Transverse colon (tissue), 4 donors: ENCODE measurements at regions not wholly inside any gene's neighbourhood (a gene's known extent, or its start where the extent isn't known, plus 50 kb on each side); places are given as distances from the start of the nearest gene placed in this dataset.

ENCODE experiments used
- CTCF ChIP-seq, 5 experiments: fragments of 200-600 bp in 3 of 5; fragments of 450-650 bp in 2 of 5; sonication (generic) in 3 of 5; IDR thresholded peaks; 1 replicate in 2 of 5; 2 replicates in 3 of 5; pipeline ENCODE4 v1.5.1; 2016 to 2017; ENCODE audit warnings: antibody characterized with exemption in 5 of 5, inconsistent platforms in 3 of 5, mild to moderate bottlenecking in 2 of 5, moderate library complexity in 1 of 5
- POLR2A ChIP-seq: fragments of 450-650 bp; IDR thresholded peaks from one replicate; pipeline ENCODE4 v1.6.1; 2016; ENCODE audit warnings: antibody characterized with exemption, mild to moderate bottlenecking, moderate library complexity
- POLR2AphosphoS5 ChIP-seq, 3 donors: sonication (generic); formaldehyde crosslinking; IDR thresholded peaks; one replicate each; pipeline ENCODE4 v1.6.1; 2016; ENCODE audit warnings: antibody characterized with exemption in 3 of 3

DNA sequence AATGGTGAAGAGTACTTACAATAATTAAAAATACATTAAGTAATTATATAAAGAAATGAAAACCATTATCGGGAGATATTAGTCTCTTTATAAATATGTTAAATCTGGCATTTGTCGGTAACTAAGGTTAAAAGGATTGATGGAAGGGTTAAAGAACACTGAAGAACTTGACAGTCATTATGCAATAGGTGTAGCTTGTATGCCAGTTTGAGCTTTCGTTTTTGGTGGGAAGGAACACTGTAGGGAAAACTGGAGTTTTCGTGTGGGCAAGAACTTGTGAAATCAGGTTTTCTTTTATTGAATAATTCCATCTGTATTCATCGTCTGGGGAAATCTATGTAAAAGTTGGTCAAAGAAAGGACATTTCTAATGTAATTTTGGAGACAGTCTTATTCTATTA lies 142.3 kb downstream of the DMRTA1 start:
- TF ChIP-seq CTCF (IDR thresholded peaks at IDR 0.05) (no peak), POLR2A (no peak), POLR2AphosphoS5 (IDR thresholded peaks at IDR 0.05) (no peak)
